HL-60 (cell line): ENCODE measurements at regions not wholly inside any gene's neighbourhood (a gene's known extent, or its start where the extent isn't known, plus 50 kb on each side); places are given as distances from the start of the nearest gene placed in this dataset.

Experiments
- POLR2AphosphoS5 ChIP-seq: IDR thresholded peaks from 2 replicates; pipeline ENCODE4 v1.6.1; 2012; ENCODE audit warnings: low read depth
- TF ChIP-seq, protein P1 (sequence below): IDR thresholded peaks from one replicate; pipeline ENCODE4 v1.5.1; 2011; ENCODE audit warnings: low read length, control low read depth, inconsistent platforms; ENCODE audit not compliant: insufficient read depth

DNA sequence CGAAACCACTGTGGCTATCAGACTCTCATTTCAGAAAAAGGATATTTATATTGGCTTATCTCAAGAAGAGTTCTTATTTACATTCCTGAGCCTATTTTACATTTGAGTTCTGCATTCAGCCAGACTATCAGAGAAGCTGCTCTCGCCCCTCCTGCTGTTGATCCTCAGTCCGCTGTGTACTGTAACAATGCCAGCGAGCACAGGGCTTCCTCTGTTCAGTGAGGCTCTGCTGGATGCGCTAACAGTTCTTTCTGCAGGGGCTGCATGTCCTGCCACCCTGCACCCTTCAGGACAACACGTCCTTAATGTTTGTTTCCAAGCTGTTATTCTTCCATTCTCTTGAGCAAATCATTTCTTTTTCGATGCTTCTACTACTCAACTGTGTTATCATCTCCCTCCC lies 463.7 kb upstream of the SGCG start:
- no peak for TF ChIP-seq POLR2AphosphoS5
- TF ChIP-seq, protein P1, sequence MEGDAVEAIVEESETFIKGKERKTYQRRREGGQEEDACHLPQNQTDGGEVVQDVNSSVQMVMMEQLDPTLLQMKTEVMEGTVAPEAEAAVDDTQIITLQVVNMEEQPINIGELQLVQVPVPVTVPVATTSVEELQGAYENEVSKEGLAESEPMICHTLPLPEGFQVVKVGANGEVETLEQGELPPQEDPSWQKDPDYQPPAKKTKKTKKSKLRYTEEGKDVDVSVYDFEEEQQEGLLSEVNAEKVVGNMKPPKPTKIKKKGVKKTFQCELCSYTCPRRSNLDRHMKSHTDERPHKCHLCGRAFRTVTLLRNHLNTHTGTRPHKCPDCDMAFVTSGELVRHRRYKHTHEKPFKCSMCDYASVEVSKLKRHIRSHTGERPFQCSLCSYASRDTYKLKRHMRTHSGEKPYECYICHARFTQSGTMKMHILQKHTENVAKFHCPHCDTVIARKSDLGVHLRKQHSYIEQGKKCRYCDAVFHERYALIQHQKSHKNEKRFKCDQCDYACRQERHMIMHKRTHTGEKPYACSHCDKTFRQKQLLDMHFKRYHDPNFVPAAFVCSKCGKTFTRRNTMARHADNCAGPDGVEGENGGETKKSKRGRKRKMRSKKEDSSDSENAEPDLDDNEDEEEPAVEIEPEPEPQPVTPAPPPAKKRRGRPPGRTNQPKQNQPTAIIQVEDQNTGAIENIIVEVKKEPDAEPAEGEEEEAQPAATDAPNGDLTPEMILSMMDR = no peak
